ENCODE measurements at regions not wholly inside any gene's neighbourhood (a gene's known extent, or its start where the extent isn't known, plus 50 kb on each side); places are given as distances from the start of the nearest gene placed in this dataset.

DNA sequence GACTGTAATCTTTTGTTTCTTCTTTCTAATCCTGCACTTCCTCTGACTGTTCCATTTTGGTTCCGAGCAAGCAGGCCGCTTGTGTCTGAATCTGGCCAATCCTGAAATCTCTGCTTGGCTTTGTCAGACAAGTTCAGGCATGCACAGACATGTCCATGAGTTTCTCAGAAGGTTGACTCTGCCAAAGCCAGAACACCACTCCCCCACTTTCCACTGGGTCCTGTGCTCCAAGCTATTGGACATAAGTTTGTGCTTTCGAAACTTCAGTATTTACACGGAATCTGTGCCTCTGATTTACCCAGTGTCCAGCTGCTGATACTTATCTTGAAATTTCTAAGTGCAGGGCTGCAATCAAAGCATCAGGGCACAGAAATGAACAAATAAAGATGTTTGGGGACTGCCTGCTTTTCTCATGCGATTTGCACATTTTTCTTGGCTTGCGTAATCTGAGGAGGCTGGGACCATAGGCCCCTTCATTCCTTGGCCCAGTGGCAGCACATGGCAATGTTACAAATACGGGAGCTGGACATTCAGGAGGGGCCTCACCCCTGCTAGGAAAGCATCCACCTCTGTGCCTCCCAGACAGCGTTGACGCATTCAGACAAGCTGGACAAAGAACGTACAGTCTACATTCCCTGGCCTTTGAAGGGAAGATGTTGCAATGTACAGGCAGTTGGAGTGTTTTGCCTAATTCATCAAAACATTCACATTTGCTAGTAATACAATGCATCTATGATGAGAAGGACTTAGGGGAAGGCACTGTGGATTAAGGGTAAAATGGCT lies 209.2 kb upstream of the PAPPA start:
- TF ChIP-seq CREB1 (IDR thresholded peaks at IDR 0.05; ENCODE audit: low read depth), result no peak
- TF ChIP-seq, protein P1, sequence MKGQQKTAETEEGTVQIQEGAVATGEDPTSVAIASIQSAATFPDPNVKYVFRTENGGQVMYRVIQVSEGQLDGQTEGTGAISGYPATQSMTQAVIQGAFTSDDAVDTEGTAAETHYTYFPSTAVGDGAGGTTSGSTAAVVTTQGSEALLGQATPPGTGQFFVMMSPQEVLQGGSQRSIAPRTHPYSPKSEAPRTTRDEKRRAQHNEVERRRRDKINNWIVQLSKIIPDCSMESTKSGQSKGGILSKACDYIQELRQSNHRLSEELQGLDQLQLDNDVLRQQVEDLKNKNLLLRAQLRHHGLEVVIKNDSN (IDR thresholded peaks at IDR 0.05), result no peak
- no peak for TF ChIP-seq CEBPB (IDR thresholded peaks at IDR 0.05)
